OCI-LY1 (cell line): ENCODE measurements at regions not wholly inside any gene's neighbourhood (a gene's known extent, or its start where the extent isn't known, plus 50 kb on each side); places are given as distances from the start of the nearest gene placed in this dataset.

Experiments
- CTCF ChIP-seq: fragments of 200-600 bp; sonication (generic), shearing (Covaris generic); IDR thresholded peaks from 2 replicates; pipeline ENCODE4 v1.5.1; 2017; ENCODE audit warnings: mild to moderate bottlenecking, antibody characterized with exemption, low read length, moderate library complexity, mixed read lengths
- EZH2 ChIP-seq: fragments of 200-600 bp; sonication (generic), shearing (Covaris generic); IDR thresholded peaks from 2 replicates; pipeline ENCODE4 v1.8.0; 2017; ENCODE audit warnings: borderline replicate concordance, mixed run types, mild to moderate bottlenecking, antibody characterized with exemption, low read length, moderate library complexity, mixed read lengths

- TF ChIP-seq CTCF (no peak), EZH2 (no peak)
Measured at GRCh38 chr2:15753233-15753798, 161.6 kb downstream of the DDX1 start.
